Muscle layer of colon (tissue), 2 donors: ENCODE measurements at regions not wholly inside any gene's neighbourhood (a gene's known extent, or its start where the extent isn't known, plus 50 kb on each side); places are given as distances from the start of the nearest gene placed in this dataset.

Experiments used
- H3K27ac ChIP-seq: one replicate; pipeline ENCODE4 v1.7.0; 2013; ENCODE audit warnings: low read depth, mild to moderate bottlenecking, low read length, moderate library complexity
- H3K27me3 ChIP-seq, 2 donors: one replicate each; pipeline ENCODE4 v1.7.0; 2013; ENCODE audit warnings: low read length in 2 of 2, mild to moderate bottlenecking in 2 of 2; ENCODE audit not compliant: insufficient read depth in 2 of 2, control insufficient read depth in 1 of 2
- H3K36me3 ChIP-seq: one replicate; pipeline ENCODE4 v1.7.0; 2013; ENCODE audit warnings: mild to moderate bottlenecking, low read length; ENCODE audit not compliant: insufficient read depth
- H3K4me1 ChIP-seq: one replicate; pipeline ENCODE4 v1.7.0; 2013; ENCODE audit warnings: mild to moderate bottlenecking, low read length; ENCODE audit not compliant: insufficient read depth
- H3K4me3 ChIP-seq, 2 donors: one replicate each; pipeline ENCODE4 v1.7.0; 2013; ENCODE audit warnings: low read length in 2 of 2, low read depth in 1 of 2, mild to moderate bottlenecking in 1 of 2, moderate library complexity in 1 of 2
- H3K9ac ChIP-seq: one replicate; pipeline ENCODE4 v1.7.0; 2013; ENCODE audit warnings: low read length
- H3K9me3 ChIP-seq: one replicate; pipeline ENCODE4 v1.7.0; 2013; ENCODE audit warnings: mild to moderate bottlenecking, low read length
- donor health status: abdominal sarcoma.
- donor health status: Adenocarcinoma of cecum.

GRCh38 chr6:77072694-77073409 is 390.4 kb downstream of the HTR1B start:
- H3K9ac ChIP-seq = no peak overlapping the region

DNA sequence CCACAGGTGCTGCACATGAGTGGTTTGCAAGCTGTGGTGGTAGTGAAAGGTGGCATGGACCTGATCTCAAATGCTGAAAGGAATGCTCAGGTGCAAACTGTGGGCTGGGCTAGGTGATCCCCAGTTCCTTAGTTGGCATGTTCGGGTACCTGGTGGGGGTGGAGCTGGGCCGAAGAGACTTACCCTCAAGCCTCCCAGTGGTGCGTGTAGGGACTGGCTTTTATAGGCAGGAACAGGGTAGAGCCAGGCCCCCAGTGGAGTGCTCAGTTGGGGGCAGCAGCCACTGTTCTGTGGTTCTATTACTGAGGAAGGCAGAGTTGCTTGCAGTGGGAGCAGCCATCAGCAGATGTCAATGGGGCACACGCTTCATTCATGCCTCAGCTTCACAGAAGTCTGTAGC is 399.8 kb downstream of the HTR1B start:
- Histone ChIP-seq H3K4me1 (no peaks in the 10 kb centered on the region), H3K27ac (no peak overlapping the region), H3K27me3 (no peaks in the 10 kb centered on the region), H3K9me3 (no peaks in the 10 kb centered on the region), H3K9ac (no peak overlapping the region), H3K4me3 (no peak overlapping the region), H3K36me3 (no peaks in the 10 kb centered on the region)

More at GRCh38 chr6:77072694-77073409, 390.4 kb downstream of the HTR1B start:
- Histone ChIP-seq H3K4me3 (no peak overlapping the region), H3K36me3 (no peaks in the 10 kb centered on the region), H3K9me3 (no peaks in the 10 kb centered on the region), H3K27ac (no peak overlapping the region), H3K4me1 (no peaks in the 10 kb centered on the region), H3K27me3 (no peaks in the 10 kb centered on the region)

DNA sequence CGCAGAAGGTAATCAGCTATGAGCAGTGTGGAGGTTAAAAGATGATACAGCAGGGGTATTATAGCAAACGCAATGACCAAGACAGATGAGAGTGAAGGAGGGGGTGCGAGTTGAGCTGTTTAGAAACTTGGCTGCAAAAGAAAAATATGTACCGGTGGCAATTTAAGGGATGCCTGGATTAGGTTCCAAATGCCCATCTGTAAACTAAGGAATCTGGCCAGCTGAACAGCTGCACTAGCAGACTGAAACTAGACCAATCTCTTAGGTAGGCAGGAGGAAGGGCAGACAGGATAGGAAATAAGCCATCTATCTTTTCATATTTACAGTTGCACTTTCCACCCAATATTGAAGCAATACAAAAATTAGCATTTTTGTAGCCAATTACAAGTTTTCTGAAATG is 407.6 kb downstream of the HTR1B start:
- Histone ChIP-seq H3K4me3 (no peak overlapping the region), H3K27me3 (no peaks in the 10 kb centered on the region), H3K27ac (no peak overlapping the region), H3K9me3 (no peaks in the 10 kb centered on the region), H3K4me1 (no peaks in the 10 kb centered on the region), H3K9ac (no peak overlapping the region), H3K36me3 (no peaks in the 10 kb centered on the region)

DNA sequence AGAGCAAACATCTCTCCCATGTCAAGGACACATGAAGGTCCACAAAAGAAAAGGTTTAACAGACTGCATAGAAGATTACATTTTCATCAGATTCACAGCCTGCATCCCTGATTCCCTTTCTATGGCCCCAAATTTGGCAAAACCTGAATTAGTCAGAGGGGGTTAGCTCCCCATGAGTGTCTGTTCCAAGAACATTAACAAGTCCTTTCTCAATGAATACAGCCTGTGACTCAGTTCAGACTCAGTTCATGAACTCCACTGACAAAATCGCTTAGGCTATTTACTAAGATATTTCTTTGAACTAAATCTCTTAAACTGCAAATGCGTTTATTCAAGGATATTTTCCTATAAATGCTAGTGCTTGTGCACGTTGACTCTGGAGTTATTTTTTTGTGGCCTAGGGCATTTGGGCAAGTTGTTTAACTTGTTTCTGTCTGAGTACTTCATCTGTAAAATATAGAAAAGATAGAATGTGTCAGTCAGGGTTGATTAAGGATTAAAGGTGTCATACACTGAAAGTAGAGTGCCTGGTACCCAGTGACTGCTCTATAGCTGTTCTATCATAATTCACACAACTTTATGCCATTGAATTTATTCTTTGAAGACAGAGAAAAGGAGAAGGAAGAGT is 422.6 kb downstream of the HTR1B start:
- Histone ChIP-seq H3K4me1 (no peaks in the 10 kb centered on the region), H3K27ac (no peak overlapping the region), H3K9me3 (no peaks in the 10 kb centered on the region), H3K27me3 (no peaks in the 10 kb centered on the region), H3K9ac (no peak overlapping the region), H3K4me3 (no peak overlapping the region), H3K36me3 (no peaks in the 10 kb centered on the region)

- H3K9ac ChIP-seq = no peak overlapping the region
- H3K9me3 ChIP-seq = no peaks in the 10 kb centered on the region
- no peaks in the 10 kb centered on the region for H3K4me1 ChIP-seq
- H3K27me3 ChIP-seq = no peaks in the 10 kb centered on the region
- H3K36me3 ChIP-seq = no peaks in the 10 kb centered on the region
- no peak overlapping the region for H3K4me3 ChIP-seq
- no peak overlapping the region for H3K27ac ChIP-seq
Observed at GRCh38 chr6:77038807-77039206, 424.5 kb downstream of the HTR1B start.

DNA sequence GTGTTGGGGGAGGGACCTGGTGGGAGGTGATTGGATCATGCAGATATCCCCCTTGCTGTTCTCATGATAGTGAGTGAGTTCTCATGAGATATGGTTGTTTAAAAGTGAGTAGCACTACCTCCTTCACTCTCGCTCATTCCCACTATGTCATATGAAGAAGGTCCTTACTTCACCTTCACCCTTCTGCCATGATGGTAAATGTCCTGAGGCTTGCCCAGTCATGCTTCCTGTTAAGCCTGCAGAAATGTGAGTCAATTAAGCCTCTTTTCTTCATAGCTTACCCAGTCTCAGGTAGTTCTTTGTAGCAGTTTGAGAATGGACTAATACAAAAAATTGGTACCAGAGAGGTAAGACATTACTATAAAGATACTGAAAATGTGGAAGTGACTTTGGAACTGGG is 425.9 kb downstream of the HTR1B start:
- no peaks in the 10 kb centered on the region for H3K4me1 ChIP-seq
- H3K4me3 ChIP-seq = no peak overlapping the region
- H3K27me3 ChIP-seq = no peaks in the 10 kb centered on the region
- H3K36me3 ChIP-seq = no peaks in the 10 kb centered on the region
- no peak overlapping the region for H3K27ac ChIP-seq
- H3K9ac ChIP-seq = no peak overlapping the region
- no peaks in the 10 kb centered on the region for H3K9me3 ChIP-seq

- Histone ChIP-seq H3K9ac (no peak overlapping the region), H3K27me3 (no peaks in the 10 kb centered on the region), H3K27ac (no peak overlapping the region), H3K4me3 (no peak overlapping the region), H3K9me3 (no peaks in the 10 kb centered on the region), H3K4me1 (no peaks in the 10 kb centered on the region), H3K36me3 (no peaks in the 10 kb centered on the region)
Observed at GRCh38 chr6:77036400-77036799, 426.9 kb downstream of the HTR1B start.

GRCh38 chr6:77034161-77034560 is 429.1 kb downstream of the HTR1B start:
- no peaks in the 10 kb centered on the region for H3K9me3 ChIP-seq
- H3K9ac ChIP-seq = no peak overlapping the region
- no peaks in the 10 kb centered on the region for H3K36me3 ChIP-seq
- no peaks in the 10 kb centered on the region for H3K27me3 ChIP-seq
- no peak overlapping the region for H3K4me3 ChIP-seq
- no peaks in the 10 kb centered on the region for H3K4me1 ChIP-seq
- no peak overlapping the region for H3K27ac ChIP-seq

GRCh38 chr6:77030929-77031674 is 432.2 kb downstream of the HTR1B start:
- H3K27ac ChIP-seq = no peak overlapping the region

DNA sequence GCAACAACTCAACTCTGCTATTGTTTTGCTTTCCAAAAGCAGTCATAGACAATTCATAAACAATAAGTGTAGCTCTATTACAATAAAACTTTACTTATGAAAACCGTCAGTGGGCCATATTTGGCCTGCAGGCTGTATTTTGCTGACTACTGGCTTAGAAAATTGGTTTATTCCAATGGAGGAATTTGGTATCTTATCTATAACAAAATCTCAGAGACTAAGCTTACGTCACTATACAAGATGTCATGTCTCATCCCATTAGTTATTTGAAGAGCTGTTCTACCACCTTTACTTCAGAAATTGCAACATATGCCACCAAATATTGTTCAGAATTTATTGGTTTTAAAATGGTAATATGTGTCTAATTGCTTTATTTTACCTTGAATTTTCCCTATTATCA is 436.9 kb downstream of the HTR1B start:
- H3K4me3 ChIP-seq = no peak overlapping the region
- H3K27me3 ChIP-seq = no peaks in the 10 kb centered on the region
- no peaks in the 10 kb centered on the region for H3K9me3 ChIP-seq
- H3K36me3 ChIP-seq = no peaks in the 10 kb centered on the region
- H3K4me1 ChIP-seq = no peaks in the 10 kb centered on the region
- no peak overlapping the region for H3K9ac ChIP-seq
- H3K27ac ChIP-seq = no peak overlapping the region

More at GRCh38 chr6:77030929-77031674, 432.2 kb downstream of the HTR1B start:
- Histone ChIP-seq H3K9me3 (no peaks in the 10 kb centered on the region), H3K9ac (no peak overlapping the region), H3K36me3 (no peaks in the 10 kb centered on the region), H3K27me3 (no peaks in the 10 kb centered on the region), H3K4me1 (no peaks in the 10 kb centered on the region), H3K4me3 (no peak overlapping the region)

GRCh38 chr6:77025736-77026223 is 437.5 kb downstream of the HTR1B start:
- Histone ChIP-seq H3K9me3 (no peaks in the 10 kb centered on the region), H3K4me3 (no peak overlapping the region), H3K36me3 (no peaks in the 10 kb centered on the region), H3K27me3 (no peaks in the 10 kb centered on the region), H3K4me1 (no peaks in the 10 kb centered on the region), H3K9ac (no peak overlapping the region), H3K27ac (no peak overlapping the region)
